ENCODE measurements at regions not wholly inside any gene's neighbourhood (a gene's known extent, or its start where the extent isn't known, plus 50 kb on each side); places are given as distances from the start of the nearest gene placed in this dataset.

GRCh38 chr7:93830141-93830925, 60.2 kb downstream of the TFPI2 start:
- peaks cover 11% of the 10 kb centered on the region for H3K4me1 ChIP-seq (ENCODE audit: low read depth, poor library complexity, severe bottlenecking)
- H3K36me3 ChIP-seq (ENCODE audit: insufficient read depth) = no peaks in the 10 kb centered on the region
- H3K9ac ChIP-seq = no peak overlapping the region
- no peak for TF ChIP-seq CTCF (conservative IDR thresholded peaks at IDR 0.05; ENCODE audit: low read depth, low read length)
- H3K27ac ChIP-seq = no peak overlapping the region
- no peak overlapping the region for H3K4me2 ChIP-seq
- H2AFZ ChIP-seq (ENCODE audit: low read depth) = no peak overlapping the region
- no peaks in the 10 kb centered on the region for H4K20me1 ChIP-seq (ENCODE audit: insufficient read depth)
- no peak overlapping the region for H3K4me3 ChIP-seq (IDR thresholded peaks at IDR 0.05; ENCODE audit: insufficient read depth, low read depth, low read length)
- H3K27me3 ChIP-seq (ENCODE audit: insufficient read depth, low read depth) = no peaks in the 10 kb centered on the region
- H3K79me2 ChIP-seq (ENCODE audit: insufficient read depth, low read depth) = no peaks in the 10 kb centered on the region

GRCh38 chr7:93828260-93828659, 62.3 kb downstream of the TFPI2 start:
- no peaks in the 10 kb centered on the region for H3K27me3 ChIP-seq (ENCODE audit: insufficient read depth, low read depth)
- no peak overlapping the region for H3K27ac ChIP-seq
- no peaks in the 10 kb centered on the region for H4K20me1 ChIP-seq (ENCODE audit: insufficient read depth)
- H3K9ac ChIP-seq = no peak overlapping the region
- no peaks in the 10 kb centered on the region for H3K36me3 ChIP-seq (ENCODE audit: insufficient read depth)
- no peak for TF ChIP-seq CTCF (conservative IDR thresholded peaks at IDR 0.05; ENCODE audit: low read depth, low read length)
- no peak overlapping the region for H2AFZ ChIP-seq (ENCODE audit: low read depth)
- H3K4me3 ChIP-seq (IDR thresholded peaks at IDR 0.05; ENCODE audit: insufficient read depth, low read depth, low read length) = no peak overlapping the region
- H3K4me2 ChIP-seq = peak overlapping the region; percentile 12; the same call in 1 of the 2 replicates
- H3K79me2 ChIP-seq (ENCODE audit: insufficient read depth, low read depth) = no peaks in the 10 kb centered on the region
- peaks cover 11% of the 10 kb centered on the region for H3K4me1 ChIP-seq (ENCODE audit: low read depth, poor library complexity, severe bottlenecking)

GRCh38 chr7:93823621-93824020, 66.9 kb downstream of the TFPI2 start:
- Histone ChIP-seq H3K27me3 (ENCODE audit: insufficient read depth, low read depth) (no peaks in the 10 kb centered on the region), H3K9ac (no peak overlapping the region), H3K27ac (no peak overlapping the region), H2AFZ (ENCODE audit: low read depth) (no peak overlapping the region), H3K4me2 (no peak overlapping the region), H4K20me1 (ENCODE audit: insufficient read depth) (no peaks in the 10 kb centered on the region), H3K36me3 (ENCODE audit: insufficient read depth) (no peaks in the 10 kb centered on the region), H3K79me2 (ENCODE audit: insufficient read depth, low read depth) (no peaks in the 10 kb centered on the region), H3K4me3 (IDR thresholded peaks at IDR 0.05; ENCODE audit: insufficient read depth, low read depth, low read length) (no peak overlapping the region), H3K4me1 (ENCODE audit: low read depth, poor library complexity, severe bottlenecking) (peaks cover 10% of the 10 kb centered on the region)
- TF ChIP-seq CTCF (conservative IDR thresholded peaks at IDR 0.05; ENCODE audit: low read depth, low read length) = no peak

- no peaks in the 10 kb centered on the region for H3K36me3 ChIP-seq (ENCODE audit: insufficient read depth)
- no peak overlapping the region for H3K4me3 ChIP-seq (IDR thresholded peaks at IDR 0.05; ENCODE audit: insufficient read depth, low read depth, low read length)
- no peak overlapping the region for H3K9ac ChIP-seq
- H3K4me1 ChIP-seq (ENCODE audit: low read depth, poor library complexity, severe bottlenecking) = no peaks in the 10 kb centered on the region
- TF ChIP-seq CTCF (conservative IDR thresholded peaks at IDR 0.05; ENCODE audit: low read depth, low read length) = no peak
- no peaks in the 10 kb centered on the region for H3K27me3 ChIP-seq (ENCODE audit: insufficient read depth, low read depth)
- no peaks in the 10 kb centered on the region for H3K79me2 ChIP-seq (ENCODE audit: insufficient read depth, low read depth)
- no peak overlapping the region for H3K4me2 ChIP-seq
- H3K27ac ChIP-seq = no peak overlapping the region
- H2AFZ ChIP-seq (ENCODE audit: low read depth) = no peak overlapping the region
- H4K20me1 ChIP-seq (ENCODE audit: insufficient read depth) = no peaks in the 10 kb centered on the region
These were observed 69.1 kb downstream of the TFPI2 start for GRCh38 chr7:93821463-93821862.
